ENCODE measurements at regions not wholly inside any gene's neighbourhood (a gene's known extent, or its start where the extent isn't known, plus 50 kb on each side); places are given as distances from the start of the nearest gene placed in this dataset.

GRCh38 chr18:42583283-42583731 is 532.2 kb downstream of the RIT2 start:
- no peak for TF ChIP-seq CTCF (conservative IDR thresholded peaks at IDR 0.05)
- TF ChIP-seq EZH2 (IDR thresholded peaks at IDR 0.05; ENCODE audit: low read depth): no peak
